ENCODE measurements at regions not wholly inside any gene's neighbourhood (a gene's known extent, or its start where the extent isn't known, plus 50 kb on each side); places are given as distances from the start of the nearest gene placed in this dataset.
A peak's percentile ranks its signal among the peaks of the same experiment; 100 is the strongest.

DNA sequence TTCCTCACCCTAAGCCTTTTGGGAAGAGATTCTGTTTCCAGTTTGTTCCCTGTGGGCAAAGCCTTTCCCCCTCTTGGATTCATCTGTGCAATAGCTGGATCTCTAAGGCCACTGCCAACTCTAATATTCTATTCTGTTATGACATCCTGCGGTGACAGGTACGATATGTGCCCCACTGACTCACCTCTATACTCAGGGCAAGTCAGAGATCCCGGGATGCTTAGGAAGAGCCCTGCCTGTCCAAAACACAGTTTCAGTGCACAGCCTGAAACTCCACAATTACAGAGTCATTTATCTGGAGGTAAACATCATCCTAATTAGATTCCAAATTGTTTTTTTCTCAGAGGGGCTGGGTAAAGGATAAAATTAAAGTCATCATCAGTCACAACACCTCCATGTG lies 190.2 kb downstream of the TFCP2L1 start:
- 82% methylated on average over 3 of the region's 3 CpGs for WGBS (ENCODE audit: missing lambda C conversion rate)
- peaks cover 5% of the 10 kb centered on the region; the same call in 1 of the 3 replicates for H3K9me3 ChIP-seq
- H3K4me2 ChIP-seq, result peak overlapping the region; percentile 36; the same call in 1 of the 3 replicates
- H3K4me1 ChIP-seq, result no peaks in the 10 kb centered on the region
- FAIRE-seq (no peak), DNase-seq (ENCODE audit: low read depth in 1 of 2, low spot score in 1 of 2) (no peak), ATAC-seq (peak in 1 of 2 experiments; percentile 22; a peak in 1 of 6 replicates)
- no peak overlapping the region for H3K27ac ChIP-seq
- no peak overlapping the region for H3K4me3 ChIP-seq
- CTCF ChIA-PET, result interaction anchor here (0.7 to 23.5 kb wide), 33 partner anchors 9 to 1925 kb away, joined by 3 to 311 read pairs (median 5); no protein-coding TSS in a partner anchor
- TF ChIP-seq JUN (IDR thresholded peaks at IDR 0.05), result no peak
- no peak for TF ChIP-seq HOXA7 (CRISPR knock-in tag; IDR thresholded peaks at IDR 0.05)
- TF ChIP-seq, protein P1, sequence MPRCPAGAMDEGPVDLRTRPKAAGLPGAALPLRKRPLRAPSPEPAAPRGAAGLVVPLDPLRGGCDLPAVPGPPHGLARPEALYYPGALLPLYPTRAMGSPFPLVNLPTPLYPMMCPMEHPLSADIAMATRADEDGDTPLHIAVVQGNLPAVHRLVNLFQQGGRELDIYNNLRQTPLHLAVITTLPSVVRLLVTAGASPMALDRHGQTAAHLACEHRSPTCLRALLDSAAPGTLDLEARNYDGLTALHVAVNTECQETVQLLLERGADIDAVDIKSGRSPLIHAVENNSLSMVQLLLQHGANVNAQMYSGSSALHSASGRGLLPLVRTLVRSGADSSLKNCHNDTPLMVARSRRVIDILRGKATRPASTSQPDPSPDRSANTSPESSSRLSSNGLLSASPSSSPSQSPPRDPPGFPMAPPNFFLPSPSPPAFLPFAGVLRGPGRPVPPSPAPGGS (IDR thresholded peaks at IDR 0.05), result no peak
- TF ChIP-seq, protein P2, sequence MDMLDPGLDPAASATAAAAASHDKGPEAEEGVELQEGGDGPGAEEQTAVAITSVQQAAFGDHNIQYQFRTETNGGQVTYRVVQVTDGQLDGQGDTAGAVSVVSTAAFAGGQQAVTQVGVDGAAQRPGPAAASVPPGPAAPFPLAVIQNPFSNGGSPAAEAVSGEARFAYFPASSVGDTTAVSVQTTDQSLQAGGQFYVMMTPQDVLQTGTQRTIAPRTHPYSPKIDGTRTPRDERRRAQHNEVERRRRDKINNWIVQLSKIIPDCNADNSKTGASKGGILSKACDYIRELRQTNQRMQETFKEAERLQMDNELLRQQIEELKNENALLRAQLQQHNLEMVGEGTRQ (IDR thresholded peaks at IDR 0.05), result no peak
- no peak for TF ChIP-seq RCOR1 (IDR thresholded peaks at IDR 0.05; ENCODE audit: low read depth, low read length)
- TF ChIP-seq HOXB5 (CRISPR knock-in tag; IDR thresholded peaks at IDR 0.05), result no peak
- no peak for TF ChIP-seq ZSCAN20 (CRISPR knock-in tag; IDR thresholded peaks at IDR 0.05)
- no peak for TF ChIP-seq RAD21 (conservative IDR thresholded peaks at IDR 0.05 in 1 of 2, IDR thresholded peaks at IDR 0.05 in 1 of 2)
- TF ChIP-seq HEYL (CRISPR knock-in tag; IDR thresholded peaks at IDR 0.05), result no peak
- TF ChIP-seq ZNF302 (CRISPR knock-in tag; IDR thresholded peaks at IDR 0.05), result no peak
- TF ChIP-seq SMC3 (IDR thresholded peaks at IDR 0.05), result no peak
- TF ChIP-seq, protein P3, sequence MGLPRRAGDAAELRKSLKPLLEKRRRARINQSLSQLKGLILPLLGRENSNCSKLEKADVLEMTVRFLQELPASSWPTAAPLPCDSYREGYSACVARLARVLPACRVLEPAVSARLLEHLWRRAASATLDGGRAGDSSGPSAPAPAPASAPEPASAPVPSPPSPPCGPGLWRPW (IDR thresholded peaks at IDR 0.05), result no peak
- TF ChIP-seq ZC3H11A (IDR thresholded peaks at IDR 0.05), result no peak
- POLR2A ChIA-PET, result no interaction called here

DNA sequence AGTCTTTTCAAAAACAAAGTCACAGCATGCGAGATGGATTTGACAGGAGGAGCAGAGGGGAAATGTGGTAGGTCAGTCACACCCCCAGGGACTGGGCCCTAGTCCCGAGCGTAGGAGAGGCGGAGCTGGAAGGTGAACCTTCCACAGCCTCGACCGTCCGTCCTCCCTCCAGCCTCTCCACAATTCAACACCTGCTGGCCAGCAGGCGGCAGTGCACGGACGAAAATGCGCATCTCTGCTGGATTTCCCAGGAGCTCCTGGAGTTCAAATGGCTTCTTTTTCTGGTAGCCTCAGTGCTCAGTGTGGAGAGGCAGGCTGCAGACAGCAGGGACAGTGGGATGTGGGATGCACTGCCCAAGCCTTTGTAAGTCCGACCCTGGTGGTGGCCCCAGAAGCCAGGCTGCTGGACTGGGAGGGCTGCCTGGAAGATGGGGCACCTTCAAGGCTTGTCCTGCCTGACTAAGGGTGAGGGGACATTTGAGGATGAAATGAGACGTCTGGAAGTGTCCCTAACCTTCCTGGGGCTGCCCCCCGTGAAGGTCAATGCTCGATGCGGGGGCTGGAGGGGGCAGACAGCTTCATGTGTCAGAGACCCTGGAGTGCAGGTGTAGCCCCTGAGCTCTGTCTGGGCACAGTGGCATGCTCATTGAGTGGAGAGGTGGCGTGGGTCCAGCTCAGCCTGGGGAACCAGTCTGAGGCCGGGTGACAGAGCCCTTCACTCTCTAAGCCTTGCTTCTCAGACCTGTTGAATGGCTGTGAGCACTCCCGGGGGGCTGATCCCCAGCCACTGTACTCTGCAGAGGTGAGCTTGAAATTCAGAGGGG lies 189.5 kb downstream of the TFCP2L1 start:
- POLR2A ChIA-PET, result interaction anchor here (0.6 kb wide), 2 partner anchors 20 to 436 kb away, joined by 3 read pairs; partner anchors contain the start of gene RNU4ATAC
- FAIRE-seq, result no peak
- H3K27ac ChIP-seq, result no peak overlapping the region
- TF ChIP-seq SREBF2 (IDR thresholded peaks at IDR 0.05) (no peak), CHD2 (IDR thresholded peaks at IDR 0.05; ENCODE audit: low read length, partially characterized antibody) (no peak), ZSCAN20 (CRISPR knock-in tag; IDR thresholded peaks at IDR 0.05) (no peak), RNF2 (IDR thresholded peaks at IDR 0.05; ENCODE audit: borderline replicate concordance, low read depth) (no peak), ZFP36 (IDR thresholded peaks at IDR 0.05; ENCODE audit: borderline replicate concordance, partially characterized antibody) (no peak), RAD21 (conservative IDR thresholded peaks at IDR 0.05 in 1 of 2, IDR thresholded peaks at IDR 0.05 in 1 of 2) (peak; percentile 81 to 87), EHMT2 (IDR thresholded peaks at IDR 0.05; ENCODE audit: low read depth) (no peak), SMC3 (IDR thresholded peaks at IDR 0.05) (peak; percentile 71), FOSL2 (IDR thresholded peaks at IDR 0.05) (no peak), FOSL2 (CRISPR knock-in tag; IDR thresholded peaks at IDR 0.05) (no peak), RCOR1 (IDR thresholded peaks at IDR 0.05; ENCODE audit: low read depth, low read length) (no peak)
- TF ChIP-seq, protein P4, sequence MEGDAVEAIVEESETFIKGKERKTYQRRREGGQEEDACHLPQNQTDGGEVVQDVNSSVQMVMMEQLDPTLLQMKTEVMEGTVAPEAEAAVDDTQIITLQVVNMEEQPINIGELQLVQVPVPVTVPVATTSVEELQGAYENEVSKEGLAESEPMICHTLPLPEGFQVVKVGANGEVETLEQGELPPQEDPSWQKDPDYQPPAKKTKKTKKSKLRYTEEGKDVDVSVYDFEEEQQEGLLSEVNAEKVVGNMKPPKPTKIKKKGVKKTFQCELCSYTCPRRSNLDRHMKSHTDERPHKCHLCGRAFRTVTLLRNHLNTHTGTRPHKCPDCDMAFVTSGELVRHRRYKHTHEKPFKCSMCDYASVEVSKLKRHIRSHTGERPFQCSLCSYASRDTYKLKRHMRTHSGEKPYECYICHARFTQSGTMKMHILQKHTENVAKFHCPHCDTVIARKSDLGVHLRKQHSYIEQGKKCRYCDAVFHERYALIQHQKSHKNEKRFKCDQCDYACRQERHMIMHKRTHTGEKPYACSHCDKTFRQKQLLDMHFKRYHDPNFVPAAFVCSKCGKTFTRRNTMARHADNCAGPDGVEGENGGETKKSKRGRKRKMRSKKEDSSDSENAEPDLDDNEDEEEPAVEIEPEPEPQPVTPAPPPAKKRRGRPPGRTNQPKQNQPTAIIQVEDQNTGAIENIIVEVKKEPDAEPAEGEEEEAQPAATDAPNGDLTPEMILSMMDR (IDR thresholded peaks at IDR 0.05), result peak; percentile 78
- TF ChIP-seq, protein P5, sequence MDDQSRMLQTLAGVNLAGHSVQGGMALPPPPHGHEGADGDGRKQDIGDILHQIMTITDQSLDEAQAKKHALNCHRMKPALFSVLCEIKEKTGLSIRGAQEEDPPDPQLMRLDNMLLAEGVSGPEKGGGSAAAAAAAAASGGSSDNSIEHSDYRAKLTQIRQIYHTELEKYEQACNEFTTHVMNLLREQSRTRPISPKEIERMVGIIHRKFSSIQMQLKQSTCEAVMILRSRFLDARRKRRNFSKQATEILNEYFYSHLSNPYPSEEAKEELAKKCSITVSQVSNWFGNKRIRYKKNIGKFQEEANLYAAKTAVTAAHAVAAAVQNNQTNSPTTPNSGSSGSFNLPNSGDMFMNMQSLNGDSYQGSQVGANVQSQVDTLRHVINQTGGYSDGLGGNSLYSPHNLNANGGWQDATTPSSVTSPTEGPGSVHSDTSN (IDR thresholded peaks at IDR 0.05), result no peak
- TF ChIP-seq, protein P6, sequence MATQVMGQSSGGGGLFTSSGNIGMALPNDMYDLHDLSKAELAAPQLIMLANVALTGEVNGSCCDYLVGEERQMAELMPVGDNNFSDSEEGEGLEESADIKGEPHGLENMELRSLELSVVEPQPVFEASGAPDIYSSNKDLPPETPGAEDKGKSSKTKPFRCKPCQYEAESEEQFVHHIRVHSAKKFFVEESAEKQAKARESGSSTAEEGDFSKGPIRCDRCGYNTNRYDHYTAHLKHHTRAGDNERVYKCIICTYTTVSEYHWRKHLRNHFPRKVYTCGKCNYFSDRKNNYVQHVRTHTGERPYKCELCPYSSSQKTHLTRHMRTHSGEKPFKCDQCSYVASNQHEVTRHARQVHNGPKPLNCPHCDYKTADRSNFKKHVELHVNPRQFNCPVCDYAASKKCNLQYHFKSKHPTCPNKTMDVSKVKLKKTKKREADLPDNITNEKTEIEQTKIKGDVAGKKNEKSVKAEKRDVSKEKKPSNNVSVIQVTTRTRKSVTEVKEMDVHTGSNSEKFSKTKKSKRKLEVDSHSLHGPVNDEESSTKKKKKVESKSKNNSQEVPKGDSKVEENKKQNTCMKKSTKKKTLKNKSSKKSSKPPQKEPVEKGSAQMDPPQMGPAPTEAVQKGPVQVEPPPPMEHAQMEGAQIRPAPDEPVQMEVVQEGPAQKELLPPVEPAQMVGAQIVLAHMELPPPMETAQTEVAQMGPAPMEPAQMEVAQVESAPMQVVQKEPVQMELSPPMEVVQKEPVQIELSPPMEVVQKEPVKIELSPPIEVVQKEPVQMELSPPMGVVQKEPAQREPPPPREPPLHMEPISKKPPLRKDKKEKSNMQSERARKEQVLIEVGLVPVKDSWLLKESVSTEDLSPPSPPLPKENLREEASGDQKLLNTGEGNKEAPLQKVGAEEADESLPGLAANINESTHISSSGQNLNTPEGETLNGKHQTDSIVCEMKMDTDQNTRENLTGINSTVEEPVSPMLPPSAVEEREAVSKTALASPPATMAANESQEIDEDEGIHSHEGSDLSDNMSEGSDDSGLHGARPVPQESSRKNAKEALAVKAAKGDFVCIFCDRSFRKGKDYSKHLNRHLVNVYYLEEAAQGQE (IDR thresholded peaks at IDR 0.05), result no peak
- TF ChIP-seq, protein P3 (IDR thresholded peaks at IDR 0.05), result no peak

More for the DNA sequence above, 189.5 kb downstream of the TFCP2L1 start:
- H3K4me2 ChIP-seq, result peak overlapping the region; percentile 36; the same call in 1 of the 3 replicates
- CTCF ChIA-PET, result interaction anchor here (0.7 to 23.5 kb wide), 36 partner anchors 9 to 1925 kb away, joined by 3 to 311 read pairs (median 5); no protein-coding TSS in a partner anchor
- WGBS (ENCODE audit: missing lambda C conversion rate), result 10% methylated on average over 17 of the region's 19 CpGs
- no peaks in the 10 kb centered on the region for H3K4me1 ChIP-seq
- ATAC-seq (peak; percentile 87 to 94), DNase-seq (ENCODE audit: low read depth in 1 of 2, low spot score in 1 of 2) (peak; percentile 79)
- H3K9me3 ChIP-seq, result peaks cover 5% of the 10 kb centered on the region; the same call in 1 of the 3 replicates
- no peak overlapping the region for H3K4me3 ChIP-seq
